ENCODE measurements at regions not wholly inside any gene's neighbourhood (a gene's known extent, or its start where the extent isn't known, plus 50 kb on each side); places are given as distances from the start of the nearest gene placed in this dataset.

DNA sequence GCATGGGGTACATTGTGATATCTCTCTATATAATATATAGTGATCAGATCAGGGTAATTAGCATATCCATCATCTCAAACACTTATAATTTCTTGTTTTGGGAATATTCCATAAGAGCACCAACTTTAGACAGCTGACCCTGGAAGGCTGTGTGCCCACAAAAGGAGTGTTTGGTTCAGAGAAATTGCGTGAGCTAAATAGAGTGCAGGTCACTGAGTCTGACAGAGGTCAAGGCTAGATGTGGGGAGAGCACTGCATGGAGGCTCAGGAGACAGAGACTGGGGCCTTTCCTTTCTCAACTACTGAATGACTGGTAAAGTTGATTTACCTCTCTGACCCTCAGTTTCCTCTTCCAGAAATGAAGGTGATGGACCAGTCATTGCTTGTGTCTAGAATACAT lies 114.9 kb upstream of the ADGRF1 start:
- H3K36me3 ChIP-seq (ENCODE audit: control insufficient read depth in 3 of 3, insufficient read depth in 2 of 3, low read depth in 1 of 3, low read length in 3 of 3) = no peaks in the 10 kb centered on the region
- DNase-seq (no peak), FAIRE-seq (no peak)
- no peaks in the 10 kb centered on the region for H3K27me3 ChIP-seq (ENCODE audit: control insufficient read depth in 3 of 3, insufficient read depth in 3 of 3, low read length in 3 of 3)
- H3K9me3 ChIP-seq (ENCODE audit: control insufficient read depth in 2 of 2, insufficient read depth in 1 of 2, low read depth in 1 of 2, low read length in 1 of 2) = no peaks in the 10 kb centered on the region
- 87 to 96% (median 89%) methylated on average over 1 of the region's 1 CpG for WGBS, 3 donors
- no peak overlapping the region for H3K4me3 ChIP-seq (ENCODE audit: low read depth in 1 of 3, low read length in 3 of 3)
- H3K27ac ChIP-seq (ENCODE audit: low read depth in 1 of 3, low read length in 2 of 3) = no peak overlapping the region
- peaks cover 0 to 5% (median 0%) of the 10 kb centered on the region in 3 donors for H3K4me1 ChIP-seq (ENCODE audit: control insufficient read depth in 3 of 3, insufficient read depth in 2 of 3, low read depth in 1 of 3, low read length in 2 of 3)

DNA sequence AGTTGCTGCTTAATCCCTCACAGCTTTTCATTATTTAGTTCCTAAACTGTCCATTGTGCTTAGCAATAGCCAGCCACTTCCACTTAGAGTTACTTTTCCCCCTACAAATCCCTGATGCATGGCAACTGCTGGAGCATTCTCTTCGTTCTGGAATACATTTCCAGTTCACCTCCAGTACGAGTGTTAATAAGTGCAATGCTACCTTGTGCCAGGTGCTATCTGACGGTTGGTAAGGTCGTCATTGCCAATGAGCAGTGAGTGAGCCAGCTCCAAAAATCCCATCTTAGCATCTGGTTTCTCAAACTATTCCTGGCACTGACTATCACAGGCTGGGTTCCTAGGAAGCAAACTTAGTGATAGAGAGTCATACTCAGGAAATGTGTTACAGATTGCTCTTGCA lies 114.1 kb upstream of the ADGRF1 start:
- H3K27ac ChIP-seq (ENCODE audit: low read depth in 1 of 3, low read length in 2 of 3) = no peak overlapping the region
- H3K4me1 ChIP-seq (ENCODE audit: control insufficient read depth in 3 of 3, insufficient read depth in 2 of 3, low read depth in 1 of 3, low read length in 2 of 3) = peaks cover 0 to 5% (median 0%) of the 10 kb centered on the region in 3 donors
- no peaks in the 10 kb centered on the region for H3K9me3 ChIP-seq (ENCODE audit: control insufficient read depth in 2 of 2, insufficient read depth in 1 of 2, low read depth in 1 of 2, low read length in 1 of 2)
- H3K4me3 ChIP-seq (ENCODE audit: low read depth in 1 of 3, low read length in 3 of 3) = no peak overlapping the region
- 78 to 89% (median 84%) methylated on average over 4 of the region's 4 CpGs for WGBS, 3 donors
- DNase-seq (no peak), FAIRE-seq (no peak)
- H3K36me3 ChIP-seq (ENCODE audit: control insufficient read depth in 3 of 3, insufficient read depth in 2 of 3, low read depth in 1 of 3, low read length in 3 of 3) = no peaks in the 10 kb centered on the region
- H3K27me3 ChIP-seq (ENCODE audit: control insufficient read depth in 3 of 3, insufficient read depth in 3 of 3, low read length in 3 of 3) = no peaks in the 10 kb centered on the region

DNA sequence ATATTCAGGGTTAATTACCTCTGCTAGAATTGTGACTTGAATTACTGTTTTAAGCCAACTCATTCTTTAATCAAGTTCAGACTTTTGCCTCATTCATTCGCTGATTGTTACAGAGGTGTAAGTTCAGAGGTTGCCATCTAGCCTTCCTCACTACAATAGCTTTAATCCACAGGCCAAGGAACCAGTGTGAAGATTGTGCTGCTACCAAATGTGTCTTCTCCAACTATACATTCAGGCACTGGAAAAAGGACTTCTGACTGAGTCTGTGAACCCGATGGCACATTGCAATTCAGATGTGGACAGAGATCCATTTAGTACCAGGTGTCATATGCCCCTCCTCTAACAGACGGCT lies 111.2 kb upstream of the ADGRF1 start:
- DNase-seq (no peak), FAIRE-seq (no peak)
- Histone ChIP-seq H3K9me3 (ENCODE audit: control insufficient read depth in 2 of 2, insufficient read depth in 1 of 2, low read depth in 1 of 2, low read length in 1 of 2) (no peaks in the 10 kb centered on the region), H3K36me3 (ENCODE audit: control insufficient read depth in 3 of 3, insufficient read depth in 2 of 3, low read depth in 1 of 3, low read length in 3 of 3) (no peaks in the 10 kb centered on the region), H3K27me3 (ENCODE audit: control insufficient read depth in 3 of 3, insufficient read depth in 3 of 3, low read length in 3 of 3) (no peaks in the 10 kb centered on the region), H3K4me3 (ENCODE audit: low read depth in 1 of 3, low read length in 3 of 3) (no peak overlapping the region), H3K27ac (ENCODE audit: low read depth in 1 of 3, low read length in 2 of 3) (peak overlapping the region in 1 of 3 donors; percentile 3), H3K4me1 (ENCODE audit: control insufficient read depth in 3 of 3, insufficient read depth in 2 of 3, low read depth in 1 of 3, low read length in 2 of 3) (peaks cover 0 to 12% (median 0%) of the 10 kb centered on the region in 3 donors)
- WGBS, 3 donors = 68 to 86% (median 69%) methylated on average over 3 of the region's 3 CpGs

DNA sequence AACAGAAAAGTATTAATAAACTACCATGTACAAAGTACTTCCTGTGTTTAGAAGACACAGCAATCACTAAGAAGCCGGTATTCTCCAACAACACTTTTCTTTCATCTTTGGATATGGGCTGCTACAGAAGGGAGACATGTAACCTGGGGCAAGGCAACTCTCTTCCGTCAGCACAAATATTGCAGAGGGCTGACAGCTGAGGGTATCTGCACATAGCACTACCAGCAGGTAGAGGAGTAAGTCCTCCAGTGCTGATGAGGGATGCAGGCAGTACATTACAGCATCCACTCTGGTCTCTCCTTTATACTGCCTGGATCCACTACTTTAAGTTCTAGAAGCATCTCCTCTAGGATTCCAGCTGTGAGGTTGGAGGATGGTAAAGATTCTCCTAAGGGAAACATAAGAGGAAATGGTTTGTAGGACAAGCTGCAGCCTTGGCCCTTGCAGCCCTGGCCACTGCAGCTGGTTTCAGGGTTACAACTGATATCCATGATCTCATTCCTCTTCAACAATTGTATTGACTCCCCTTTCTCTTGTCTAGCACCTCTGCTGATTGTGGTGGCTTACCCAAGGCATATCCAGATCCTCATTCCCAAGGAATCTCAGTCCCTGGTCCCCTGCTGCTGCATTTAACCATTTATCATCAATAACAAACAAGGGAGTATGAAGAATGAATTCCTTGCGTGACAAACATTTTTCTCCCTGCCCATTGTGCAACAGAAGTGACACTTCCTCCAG lies 110.7 kb upstream of the ADGRF1 start:
- Histone ChIP-seq H3K4me1 (ENCODE audit: control insufficient read depth in 3 of 3, insufficient read depth in 2 of 3, low read depth in 1 of 3, low read length in 2 of 3) (peaks cover 0 to 12% (median 0%) of the 10 kb centered on the region in 3 donors), H3K4me3 (ENCODE audit: low read depth in 1 of 3, low read length in 3 of 3) (no peak overlapping the region), H3K36me3 (ENCODE audit: control insufficient read depth in 3 of 3, insufficient read depth in 2 of 3, low read depth in 1 of 3, low read length in 3 of 3) (no peaks in the 10 kb centered on the region), H3K27ac (ENCODE audit: low read depth in 1 of 3, low read length in 2 of 3) (no peak overlapping the region), H3K9me3 (ENCODE audit: control insufficient read depth in 2 of 2, insufficient read depth in 1 of 2, low read depth in 1 of 2, low read length in 1 of 2) (no peaks in the 10 kb centered on the region), H3K27me3 (ENCODE audit: control insufficient read depth in 3 of 3, insufficient read depth in 3 of 3, low read length in 3 of 3) (no peaks in the 10 kb centered on the region)
- DNase-seq (no peak), FAIRE-seq (no peak)
- WGBS, 3 donors = 78 to 87% (median 83%) methylated on average over 3 of the region's 3 CpGs

DNA sequence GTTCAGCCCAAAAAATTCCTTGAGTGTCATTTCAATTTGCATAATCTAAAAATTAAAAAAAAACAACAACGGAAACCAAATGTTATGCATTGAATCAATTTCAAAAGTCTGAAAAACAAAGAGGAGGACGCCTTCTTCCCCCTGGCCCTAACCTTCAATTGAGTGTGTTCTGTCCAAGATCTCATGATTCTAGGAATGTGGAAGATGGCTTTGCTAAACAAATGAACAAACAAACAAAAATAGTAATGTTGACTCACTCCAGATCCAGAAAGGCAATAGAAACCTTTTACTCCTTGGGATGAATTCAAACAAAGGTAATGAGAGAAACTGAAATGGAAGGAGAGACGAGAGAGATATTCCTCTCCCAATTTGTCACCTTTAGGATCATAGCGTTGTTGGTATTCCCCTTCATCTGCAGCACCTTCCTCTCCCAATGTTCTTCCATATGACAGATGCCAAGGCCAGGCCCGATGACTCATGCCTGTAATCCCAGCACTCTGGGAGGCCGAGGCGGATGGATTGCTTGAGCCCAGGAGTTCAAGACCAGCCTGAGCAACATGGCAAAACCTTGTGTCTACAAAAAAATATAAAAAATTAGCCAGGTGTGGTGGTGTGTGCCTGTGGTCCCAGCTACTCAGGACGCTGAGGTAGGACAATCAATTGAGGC lies 109.2 kb upstream of the ADGRF1 start:
- FAIRE-seq (no peak), DNase-seq (no peak)
- peaks cover 0 to 12% (median 0%) of the 10 kb centered on the region in 3 donors for H3K4me1 ChIP-seq (ENCODE audit: control insufficient read depth in 3 of 3, insufficient read depth in 2 of 3, low read depth in 1 of 3, low read length in 2 of 3)
- no peaks in the 10 kb centered on the region for H3K9me3 ChIP-seq (ENCODE audit: control insufficient read depth in 2 of 2, insufficient read depth in 1 of 2, low read depth in 1 of 2, low read length in 1 of 2)
- H3K27ac ChIP-seq (ENCODE audit: low read depth in 1 of 3, low read length in 2 of 3) = no peak overlapping the region
- 82 to 89% (median 87%) methylated on average over 8 of the region's 8 CpGs for WGBS, 3 donors
- no peaks in the 10 kb centered on the region for H3K27me3 ChIP-seq (ENCODE audit: control insufficient read depth in 3 of 3, insufficient read depth in 3 of 3, low read length in 3 of 3)
- H3K4me3 ChIP-seq (ENCODE audit: low read depth in 1 of 3, low read length in 3 of 3) = no peak overlapping the region
- H3K36me3 ChIP-seq (ENCODE audit: control insufficient read depth in 3 of 3, insufficient read depth in 2 of 3, low read depth in 1 of 3, low read length in 3 of 3) = no peaks in the 10 kb centered on the region

DNA sequence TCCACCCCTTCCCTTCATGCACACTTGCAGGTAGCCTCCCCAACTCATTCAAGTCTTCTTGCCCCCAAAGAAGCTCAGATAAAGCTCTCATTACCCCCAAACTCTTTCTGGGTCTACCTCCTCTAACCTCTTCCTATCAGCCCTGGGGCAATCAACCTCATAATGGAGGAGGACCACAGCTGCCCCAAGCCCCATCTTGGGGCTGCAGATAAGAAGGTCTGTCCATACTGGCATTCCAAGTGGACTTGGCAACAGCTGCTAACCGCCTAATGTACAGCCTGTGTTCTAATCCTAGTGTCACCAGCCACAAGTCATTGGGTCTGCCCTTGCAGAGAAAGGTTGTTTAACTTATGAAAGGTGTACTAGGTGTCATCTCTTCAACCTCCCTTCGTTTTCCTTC lies 107.4 kb upstream of the ADGRF1 start:
- Histone ChIP-seq H3K4me1 (ENCODE audit: control insufficient read depth in 3 of 3, insufficient read depth in 2 of 3, low read depth in 1 of 3, low read length in 2 of 3) (peaks cover 0 to 12% (median 0%) of the 10 kb centered on the region in 3 donors), H3K4me3 (ENCODE audit: low read depth in 1 of 3, low read length in 3 of 3) (no peak overlapping the region), H3K27ac (ENCODE audit: low read depth in 1 of 3, low read length in 2 of 3) (no peak overlapping the region), H3K36me3 (ENCODE audit: control insufficient read depth in 3 of 3, insufficient read depth in 2 of 3, low read depth in 1 of 3, low read length in 3 of 3) (no peaks in the 10 kb centered on the region), H3K9me3 (ENCODE audit: control insufficient read depth in 2 of 2, insufficient read depth in 1 of 2, low read depth in 1 of 2, low read length in 1 of 2) (no peaks in the 10 kb centered on the region), H3K27me3 (ENCODE audit: control insufficient read depth in 3 of 3, insufficient read depth in 3 of 3, low read length in 3 of 3) (no peaks in the 10 kb centered on the region)
- DNase-seq (no peak), FAIRE-seq (no peak)
- 52 to 66% (median 53%) methylated on average over 2 of the region's 2 CpGs for WGBS, 3 donors

DNA sequence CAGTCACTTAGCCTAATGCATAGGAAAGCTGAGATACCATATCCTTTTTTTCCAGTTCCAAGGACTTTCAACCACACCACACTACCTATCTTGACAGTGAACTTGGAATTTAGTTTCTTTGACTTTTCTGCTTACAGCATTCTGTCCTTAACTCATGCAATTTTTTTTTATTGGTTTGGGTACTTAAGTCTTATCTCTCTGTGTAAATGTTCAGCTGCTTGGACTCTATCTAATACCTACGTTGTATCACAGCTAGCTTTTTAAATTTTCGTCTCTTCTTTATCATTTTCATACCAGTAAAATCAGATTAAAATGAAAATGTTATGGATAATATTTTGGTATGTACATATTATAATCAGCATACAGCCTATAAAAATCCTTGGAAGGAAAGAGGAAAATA lies 106.9 kb upstream of the ADGRF1 start:
- H3K9me3 ChIP-seq (ENCODE audit: control insufficient read depth in 2 of 2, insufficient read depth in 1 of 2, low read depth in 1 of 2, low read length in 1 of 2) = no peaks in the 10 kb centered on the region
- H3K27ac ChIP-seq (ENCODE audit: low read depth in 1 of 3, low read length in 2 of 3) = peak overlapping the region in 1 of 3 donors; percentile 39
- DNase-seq = peak in 1 of 2 donors; percentile 47
- no peaks in the 10 kb centered on the region for H3K27me3 ChIP-seq (ENCODE audit: control insufficient read depth in 3 of 3, insufficient read depth in 3 of 3, low read length in 3 of 3)
- no peak for FAIRE-seq
- WGBS, 3 donors = 6 to 64% (median 28%) methylated on average over 2 of the region's 2 CpGs
- H3K4me3 ChIP-seq (ENCODE audit: low read depth in 1 of 3, low read length in 3 of 3) = no peak overlapping the region
- no peaks in the 10 kb centered on the region for H3K36me3 ChIP-seq (ENCODE audit: control insufficient read depth in 3 of 3, insufficient read depth in 2 of 3, low read depth in 1 of 3, low read length in 3 of 3)
- peaks cover 0 to 12% (median 0%) of the 10 kb centered on the region in 3 donors for H3K4me1 ChIP-seq (ENCODE audit: control insufficient read depth in 3 of 3, insufficient read depth in 2 of 3, low read depth in 1 of 3, low read length in 2 of 3)

DNA sequence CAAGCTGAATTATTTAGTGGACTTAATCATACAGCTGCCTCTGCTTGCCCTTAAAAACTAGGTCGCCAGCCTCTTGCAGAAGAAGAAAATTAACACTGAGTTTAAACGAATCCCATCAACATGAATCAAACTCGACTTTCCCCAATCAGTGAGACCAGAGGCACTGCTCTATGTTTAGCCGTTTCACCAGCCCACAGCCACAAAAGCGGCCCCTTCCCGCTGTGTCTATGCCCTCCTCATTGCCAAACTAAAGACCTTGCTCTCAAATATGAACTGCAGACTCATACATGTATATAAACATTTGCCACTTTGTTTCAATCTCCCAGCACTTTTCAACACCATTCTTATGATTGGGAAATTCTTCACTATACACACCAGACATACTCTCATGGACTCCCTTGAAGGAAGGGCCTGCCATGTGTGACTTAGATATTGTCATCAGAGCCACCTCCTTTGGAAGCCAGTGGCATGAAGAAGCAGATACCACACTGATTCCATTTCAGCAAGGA lies 105.8 kb upstream of the ADGRF1 start:
- no peak overlapping the region for H3K27ac ChIP-seq (ENCODE audit: low read depth in 1 of 3, low read length in 2 of 3)
- no peaks in the 10 kb centered on the region for H3K9me3 ChIP-seq (ENCODE audit: control insufficient read depth in 2 of 2, insufficient read depth in 1 of 2, low read depth in 1 of 2, low read length in 1 of 2)
- peaks cover 0 to 7% (median 0%) of the 10 kb centered on the region in 3 donors for H3K4me1 ChIP-seq (ENCODE audit: control insufficient read depth in 3 of 3, insufficient read depth in 2 of 3, low read depth in 1 of 3, low read length in 2 of 3)
- no peaks in the 10 kb centered on the region for H3K27me3 ChIP-seq (ENCODE audit: control insufficient read depth in 3 of 3, insufficient read depth in 3 of 3, low read length in 3 of 3)
- WGBS, 3 donors = 78 to 89% (median 81%) methylated on average over 6 of the region's 6 CpGs
- DNase-seq (no peak), FAIRE-seq (no peak)
- no peaks in the 10 kb centered on the region for H3K36me3 ChIP-seq (ENCODE audit: control insufficient read depth in 3 of 3, insufficient read depth in 2 of 3, low read depth in 1 of 3, low read length in 3 of 3)
- no peak overlapping the region for H3K4me3 ChIP-seq (ENCODE audit: low read depth in 1 of 3, low read length in 3 of 3)
